ENCODE measurements at regions not wholly inside any gene's neighbourhood (a gene's known extent, or its start where the extent isn't known, plus 50 kb on each side); places are given as distances from the start of the nearest gene placed in this dataset.

- Mint-ChIP-seq H3K36me3 (ENCODE audit: low read depth) (no peaks in the 10 kb centered on the region), H3K27ac (no peak overlapping the region), H3K4me1 (ENCODE audit: low read depth) (peaks cover 2% of the 10 kb centered on the region), H3K27me3 (ENCODE audit: low read depth) (peaks cover 10% of the 10 kb centered on the region), H3K9me3 (peaks cover 4% of the 10 kb centered on the region), H3K4me3 (no peak overlapping the region)
- DNase-seq (ENCODE audit: low spot score), result no peak
Observed at GRCh38 chr6:166877906-166878305, 78.4 kb downstream of the RNASET2 start.

DNA sequence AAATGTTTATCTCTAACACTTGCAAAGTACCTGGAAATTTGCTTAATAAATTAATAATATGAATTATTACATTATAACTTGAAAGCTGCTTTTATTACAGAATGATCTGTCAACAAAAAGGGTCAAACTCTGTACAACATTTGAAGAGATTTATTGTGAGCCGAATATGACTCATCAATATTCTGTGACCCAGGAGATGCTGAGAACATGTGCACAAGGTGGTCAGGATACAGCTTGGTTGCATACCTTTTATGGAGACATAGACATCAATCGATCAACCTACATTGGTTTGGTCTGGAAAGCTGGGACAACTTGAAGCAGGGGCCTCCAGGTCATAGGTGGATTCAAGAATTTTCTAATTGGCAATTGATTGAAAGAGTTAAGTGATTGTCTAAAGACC, 79.0 kb downstream of the RNASET2 start:
- Mint-ChIP-seq H3K4me1 (ENCODE audit: low read depth) (peaks cover 2% of the 10 kb centered on the region), H3K4me3 (no peak overlapping the region), H3K27ac (no peak overlapping the region), H3K9me3 (no peaks in the 10 kb centered on the region), H3K27me3 (ENCODE audit: low read depth) (peaks cover 9% of the 10 kb centered on the region), H3K36me3 (ENCODE audit: low read depth) (no peaks in the 10 kb centered on the region)
- DNase-seq (ENCODE audit: low spot score), result no peak

- Mint-ChIP-seq H3K4me1 (ENCODE audit: low read depth) (no peaks in the 10 kb centered on the region), H3K9me3 (no peaks in the 10 kb centered on the region)
Observed at GRCh38 chr6:166872531-166873009, 83.8 kb downstream of the RNASET2 start.

DNA sequence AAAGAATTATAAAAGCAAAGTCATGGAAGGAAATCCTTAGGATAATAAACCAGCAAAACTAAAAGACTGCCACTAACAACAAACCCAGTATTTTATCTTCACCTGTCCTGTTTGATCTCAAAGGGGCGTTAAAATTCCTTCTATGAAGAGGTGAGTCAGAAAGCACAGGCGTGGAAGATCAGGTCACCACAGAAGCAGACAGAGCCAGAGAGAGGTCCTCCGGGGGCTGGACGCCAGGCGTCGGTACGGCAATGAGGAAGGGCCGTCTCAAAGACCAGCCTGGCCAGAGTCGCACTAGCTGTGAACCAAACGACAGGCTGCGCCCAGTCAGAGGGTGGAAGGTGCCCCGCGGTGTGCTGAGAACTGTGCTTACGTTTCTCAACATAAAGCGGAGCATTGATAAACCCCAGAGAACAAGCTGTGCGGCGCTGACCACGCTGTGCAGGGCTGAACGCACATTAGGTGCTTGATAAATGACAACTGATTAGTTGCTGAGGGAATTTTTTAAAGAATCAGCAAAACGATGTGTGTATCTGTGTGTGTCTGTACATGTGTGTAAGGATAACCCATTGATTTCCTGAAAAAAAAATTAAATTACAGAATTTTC, 85.6 kb downstream of the RNASET2 start:
- Mint-ChIP-seq H3K9me3 (no peaks in the 10 kb centered on the region), H3K4me1 (ENCODE audit: low read depth) (no peaks in the 10 kb centered on the region), H3K27ac (no peak overlapping the region), H3K27me3 (ENCODE audit: low read depth) (peaks cover 6% of the 10 kb centered on the region), H3K4me3 (no peak overlapping the region), H3K36me3 (ENCODE audit: low read depth) (no peaks in the 10 kb centered on the region)
- no peak for DNase-seq (ENCODE audit: low spot score)

More at GRCh38 chr6:166872531-166873009, 83.8 kb downstream of the RNASET2 start:
- Mint-ChIP-seq H3K27me3 (ENCODE audit: low read depth) (peaks cover 8% of the 10 kb centered on the region), H3K4me3 (no peak overlapping the region), H3K36me3 (ENCODE audit: low read depth) (no peaks in the 10 kb centered on the region), H3K27ac (no peak overlapping the region)
- DNase-seq (ENCODE audit: low spot score), result no peak

- peaks cover 18% of the 10 kb centered on the region for H3K27me3 Mint-ChIP-seq (ENCODE audit: low read depth)
- DNase-seq (ENCODE audit: low spot score), result no peak
- no peak overlapping the region for H3K4me3 Mint-ChIP-seq
- no peak overlapping the region for H3K27ac Mint-ChIP-seq
- no peaks in the 10 kb centered on the region for H3K4me1 Mint-ChIP-seq (ENCODE audit: low read depth)
- no peaks in the 10 kb centered on the region for H3K36me3 Mint-ChIP-seq (ENCODE audit: low read depth)
- no peaks in the 10 kb centered on the region for H3K9me3 Mint-ChIP-seq
Observed at GRCh38 chr6:166866839-166867637, 89.3 kb downstream of the RNASET2 start.

DNA sequence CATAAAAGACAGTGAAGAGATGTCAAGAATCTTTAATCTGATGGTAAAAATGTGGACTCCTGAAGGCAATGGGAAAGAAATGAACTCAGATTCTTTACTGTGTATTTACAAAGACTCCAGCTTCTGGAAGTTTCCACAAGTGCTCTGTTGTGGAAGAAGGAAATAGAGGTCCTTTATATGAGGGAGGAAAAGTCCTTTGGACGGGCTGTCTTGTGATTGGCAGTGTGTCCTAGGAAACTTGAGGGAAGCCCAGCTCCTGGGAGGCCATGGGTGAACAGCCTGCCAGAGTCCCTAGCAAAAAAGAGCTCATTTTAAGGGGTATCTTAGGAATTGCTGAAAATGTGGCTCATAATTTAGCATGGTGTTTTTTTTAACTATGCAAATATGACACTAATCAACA, 92.0 kb downstream of the RNASET2 start:
- no peak for DNase-seq (ENCODE audit: low spot score)
- no peak overlapping the region for H3K27ac Mint-ChIP-seq
- H3K4me3 Mint-ChIP-seq, result no peak overlapping the region
- peaks cover 37% of the 10 kb centered on the region for H3K27me3 Mint-ChIP-seq (ENCODE audit: low read depth)
- no peaks in the 10 kb centered on the region for H3K9me3 Mint-ChIP-seq
- peaks cover 2% of the 10 kb centered on the region for H3K4me1 Mint-ChIP-seq (ENCODE audit: low read depth)
- no peaks in the 10 kb centered on the region for H3K36me3 Mint-ChIP-seq (ENCODE audit: low read depth)

- H3K9me3 Mint-ChIP-seq, result no peaks in the 10 kb centered on the region
- peaks cover 2% of the 10 kb centered on the region for H3K4me1 Mint-ChIP-seq (ENCODE audit: low read depth)
- peak overlapping the region; percentile 81 for H3K4me3 Mint-ChIP-seq
- H3K36me3 Mint-ChIP-seq (ENCODE audit: low read depth), result no peaks in the 10 kb centered on the region
- peaks cover 39% of the 10 kb centered on the region for H3K27me3 Mint-ChIP-seq (ENCODE audit: low read depth)
- DNase-seq (ENCODE audit: low spot score), result no peak
- no peak overlapping the region for H3K27ac Mint-ChIP-seq
Observed at GRCh38 chr6:166862978-166863530, 93.3 kb downstream of the RNASET2 start.

- Mint-ChIP-seq H3K4me3 (peak overlapping the region; percentile 81), H3K36me3 (ENCODE audit: low read depth) (no peaks in the 10 kb centered on the region), H3K27ac (no peak overlapping the region), H3K9me3 (no peaks in the 10 kb centered on the region), H3K4me1 (ENCODE audit: low read depth) (peaks cover 2% of the 10 kb centered on the region), H3K27me3 (ENCODE audit: low read depth) (peaks cover 39% of the 10 kb centered on the region)
- DNase-seq (ENCODE audit: low spot score), result no peak
Observed at GRCh38 chr6:166862287-166862977, 93.9 kb downstream of the RNASET2 start.

- peaks cover 39% of the 10 kb centered on the region for H3K27me3 Mint-ChIP-seq (ENCODE audit: low read depth)
Observed at GRCh38 chr6:166861961-166862286, 94.4 kb downstream of the RNASET2 start.

GRCh38 chr6:166861304-166861703, 95.0 kb downstream of the RNASET2 start:
- peaks cover 39% of the 10 kb centered on the region for H3K27me3 Mint-ChIP-seq (ENCODE audit: low read depth)
- H3K9me3 Mint-ChIP-seq, result no peaks in the 10 kb centered on the region
- no peak overlapping the region for H3K27ac Mint-ChIP-seq
- no peaks in the 10 kb centered on the region for H3K36me3 Mint-ChIP-seq (ENCODE audit: low read depth)
- H3K4me1 Mint-ChIP-seq (ENCODE audit: low read depth), result peaks cover 2% of the 10 kb centered on the region
- no peak overlapping the region for H3K4me3 Mint-ChIP-seq
- DNase-seq (ENCODE audit: low spot score), result no peak

More at GRCh38 chr6:166861961-166862286, 94.4 kb downstream of the RNASET2 start:
- H3K36me3 Mint-ChIP-seq (ENCODE audit: low read depth), result no peaks in the 10 kb centered on the region
- H3K4me1 Mint-ChIP-seq (ENCODE audit: low read depth), result peaks cover 2% of the 10 kb centered on the region
- peak overlapping the region; percentile 81 for H3K4me3 Mint-ChIP-seq
- no peak overlapping the region for H3K27ac Mint-ChIP-seq
- H3K9me3 Mint-ChIP-seq, result no peaks in the 10 kb centered on the region
- no peak for DNase-seq (ENCODE audit: low spot score)

- H3K4me3 Mint-ChIP-seq, result no peak overlapping the region
- peaks cover 39% of the 10 kb centered on the region for H3K27me3 Mint-ChIP-seq (ENCODE audit: low read depth)
- H3K36me3 Mint-ChIP-seq (ENCODE audit: low read depth), result no peaks in the 10 kb centered on the region
- DNase-seq (ENCODE audit: low spot score), result no peak
- no peaks in the 10 kb centered on the region for H3K9me3 Mint-ChIP-seq
- no peak overlapping the region for H3K27ac Mint-ChIP-seq
- H3K4me1 Mint-ChIP-seq (ENCODE audit: low read depth), result peaks cover 2% of the 10 kb centered on the region
Observed at GRCh38 chr6:166860392-166860791, 96.0 kb downstream of the RNASET2 start.

DNA sequence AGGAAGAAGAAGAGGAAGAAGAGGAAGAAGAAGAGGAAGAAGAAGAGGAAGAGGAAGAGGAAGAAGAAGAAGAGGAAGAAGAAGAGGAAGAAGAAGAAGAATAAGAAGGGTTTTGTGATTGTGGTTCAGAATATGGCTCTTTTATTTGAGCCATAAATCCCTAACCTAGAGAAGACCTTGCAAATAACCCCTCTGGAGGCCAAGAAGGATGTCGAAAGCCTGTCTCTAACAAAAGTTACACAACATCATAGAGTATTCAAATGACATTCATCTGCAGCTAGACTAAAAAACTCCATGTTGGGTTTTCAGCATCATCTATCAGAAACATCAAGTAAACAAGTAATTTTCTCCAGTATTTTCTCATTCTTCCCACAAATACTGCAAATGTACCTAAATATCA, 100.9 kb downstream of the RNASET2 start:
- Mint-ChIP-seq H3K4me1 (ENCODE audit: low read depth) (no peaks in the 10 kb centered on the region), H3K4me3 (no peak overlapping the region), H3K27ac (no peak overlapping the region), H3K27me3 (ENCODE audit: low read depth) (peaks cover 9% of the 10 kb centered on the region), H3K36me3 (ENCODE audit: low read depth) (no peaks in the 10 kb centered on the region), H3K9me3 (no peaks in the 10 kb centered on the region)
- DNase-seq (ENCODE audit: low spot score), result no peak

- H3K4me1 Mint-ChIP-seq (ENCODE audit: low read depth), result no peaks in the 10 kb centered on the region
- no peaks in the 10 kb centered on the region for H3K36me3 Mint-ChIP-seq (ENCODE audit: low read depth)
- DNase-seq (ENCODE audit: low spot score), result no peak
- no peaks in the 10 kb centered on the region for H3K27me3 Mint-ChIP-seq (ENCODE audit: low read depth)
- H3K9me3 Mint-ChIP-seq, result no peaks in the 10 kb centered on the region
- H3K27ac Mint-ChIP-seq, result no peak overlapping the region
- H3K4me3 Mint-ChIP-seq, result no peak overlapping the region
Observed at GRCh38 chr6:166853371-166854325, 102.7 kb downstream of the RNASET2 start.
